ENCODE measurements at regions not wholly inside any gene's neighbourhood (a gene's known extent, or its start where the extent isn't known, plus 50 kb on each side); places are given as distances from the start of the nearest gene placed in this dataset.

GRCh38 chr3:34955680-34956079 lies 683.6 kb upstream of the ARPP21 start:
- intact Hi-C loops (cut with micrococcal nuclease; ENCODE audit: unreplicated experiment) = no loop called here
- H3K9me3 Mint-ChIP-seq (ENCODE audit: low read depth, unreplicated experiment) = peaks cover 4% of the 10 kb centered on the region
- no peaks in the 10 kb centered on the region for H3K36me3 Mint-ChIP-seq (ENCODE audit: insufficient read depth, unreplicated experiment)
- no peaks in the 10 kb centered on the region for H3K4me1 Mint-ChIP-seq (ENCODE audit: low read depth, unreplicated experiment)
- DNase-seq = no peak
- H3K27me3 Mint-ChIP-seq (ENCODE audit: unreplicated experiment) = no peaks in the 10 kb centered on the region
- H3K4me3 Mint-ChIP-seq (ENCODE audit: low read depth, unreplicated experiment) = no peak overlapping the region
- no TSS peak for BruUV-seq (replicated peaks)
- TF ChIP-seq CTCF (IDR thresholded peaks at IDR 0.05; ENCODE audit: unreplicated experiment) = no peak
- CTCF ChIA-PET = no interaction called here
- no peak overlapping the region for H3K27ac Mint-ChIP-seq (ENCODE audit: unreplicated experiment)

- CTCF ChIA-PET = no interaction called here
Measured at GRCh38 chr3:34956511-34956910, 682.8 kb upstream of the ARPP21 start.

GRCh38 chr3:34957677-34958076 lies 681.6 kb upstream of the ARPP21 start:
- TF ChIP-seq CTCF (IDR thresholded peaks at IDR 0.05; ENCODE audit: unreplicated experiment) = no peak
- H3K36me3 Mint-ChIP-seq (ENCODE audit: insufficient read depth, unreplicated experiment) = no peaks in the 10 kb centered on the region
- H3K27ac Mint-ChIP-seq (ENCODE audit: unreplicated experiment) = no peak overlapping the region
- no peaks in the 10 kb centered on the region for H3K27me3 Mint-ChIP-seq (ENCODE audit: unreplicated experiment)
- DNase-seq = no peak
- peaks cover 4% of the 10 kb centered on the region for H3K9me3 Mint-ChIP-seq (ENCODE audit: low read depth, unreplicated experiment)
- no peaks in the 10 kb centered on the region for H3K4me1 Mint-ChIP-seq (ENCODE audit: low read depth, unreplicated experiment)
- CTCF ChIA-PET = no interaction called here
- no peak overlapping the region for H3K4me3 Mint-ChIP-seq (ENCODE audit: low read depth, unreplicated experiment)
- BruUV-seq (replicated peaks) = no TSS peak
- intact Hi-C loops (cut with micrococcal nuclease; ENCODE audit: unreplicated experiment) = no loop called here

More at GRCh38 chr3:34956511-34956910, 682.8 kb upstream of the ARPP21 start:
- intact Hi-C loops (cut with micrococcal nuclease; ENCODE audit: unreplicated experiment) = no loop called here
- Mint-ChIP-seq H3K27me3 (ENCODE audit: unreplicated experiment) (no peaks in the 10 kb centered on the region), H3K27ac (ENCODE audit: unreplicated experiment) (no peak overlapping the region), H3K36me3 (ENCODE audit: insufficient read depth, unreplicated experiment) (no peaks in the 10 kb centered on the region), H3K4me3 (ENCODE audit: low read depth, unreplicated experiment) (no peak overlapping the region), H3K9me3 (ENCODE audit: low read depth, unreplicated experiment) (peaks cover 4% of the 10 kb centered on the region), H3K4me1 (ENCODE audit: low read depth, unreplicated experiment) (no peaks in the 10 kb centered on the region)
- BruUV-seq (replicated peaks) = no TSS peak
- DNase-seq = no peak
- TF ChIP-seq CTCF (IDR thresholded peaks at IDR 0.05; ENCODE audit: unreplicated experiment) = no peak

- Mint-ChIP-seq H3K9me3 (ENCODE audit: low read depth, unreplicated experiment) (peaks cover 5% of the 10 kb centered on the region), H3K27me3 (ENCODE audit: unreplicated experiment) (no peaks in the 10 kb centered on the region), H3K36me3 (ENCODE audit: insufficient read depth, unreplicated experiment) (no peaks in the 10 kb centered on the region), H3K4me1 (ENCODE audit: low read depth, unreplicated experiment) (no peaks in the 10 kb centered on the region), H3K27ac (ENCODE audit: unreplicated experiment) (no peak overlapping the region), H3K4me3 (ENCODE audit: low read depth, unreplicated experiment) (no peak overlapping the region)
- CTCF ChIA-PET = no interaction called here
- TF ChIP-seq CTCF (IDR thresholded peaks at IDR 0.05; ENCODE audit: unreplicated experiment) = no peak
- BruUV-seq (replicated peaks) = no TSS peak
- intact Hi-C loops (cut with micrococcal nuclease; ENCODE audit: unreplicated experiment) = no loop called here
- no peak for DNase-seq
Measured at GRCh38 chr3:34969513-34969912, 669.8 kb upstream of the ARPP21 start.

- Mint-ChIP-seq H3K4me1 (ENCODE audit: low read depth, unreplicated experiment) (no peaks in the 10 kb centered on the region), H3K4me3 (ENCODE audit: low read depth, unreplicated experiment) (no peak overlapping the region), H3K27ac (ENCODE audit: unreplicated experiment) (no peak overlapping the region), H3K36me3 (ENCODE audit: insufficient read depth, unreplicated experiment) (no peaks in the 10 kb centered on the region), H3K9me3 (ENCODE audit: low read depth, unreplicated experiment) (peaks cover 2% of the 10 kb centered on the region), H3K27me3 (ENCODE audit: unreplicated experiment) (no peaks in the 10 kb centered on the region)
- intact Hi-C loops (cut with micrococcal nuclease; ENCODE audit: unreplicated experiment) = no loop called here
- BruUV-seq (replicated peaks) = no TSS peak
- CTCF ChIA-PET = no interaction called here
- TF ChIP-seq CTCF (IDR thresholded peaks at IDR 0.05; ENCODE audit: unreplicated experiment) = no peak
- DNase-seq = no peak
Measured at GRCh38 chr3:34972481-34972880, 666.8 kb upstream of the ARPP21 start.

Data from Calu3 (cell line).